Suprapubic skin (tissue), 4 donors: ENCODE measurements at regions not wholly inside any gene's neighbourhood (a gene's known extent, or its start where the extent isn't known, plus 50 kb on each side); places are given as distances from the start of the nearest gene placed in this dataset.

ENCODE experiments used
- DNase-seq, 2 donors: peaks; one replicate each; pipeline ENCODE4 v3.0.0-alpha.2; 2019; ENCODE audit warnings: low spot score in 2 of 2
- H3K27ac ChIP-seq: fragments of 200-600 bp; sonication (generic); one replicate; pipeline ENCODE4 v1.5.1; 2019
- H3K27me3 ChIP-seq: fragments of 200-600 bp; sonication (generic); one replicate; pipeline ENCODE4 v1.5.1; 2019
- H3K36me3 ChIP-seq: fragments of 200-600 bp; sonication (generic); one replicate; pipeline ENCODE4 v1.5.1; 2019
- H3K4me1 ChIP-seq: fragments of 200-600 bp; sonication (generic); one replicate; pipeline ENCODE4 v1.5.1; 2019
- H3K4me3 ChIP-seq: fragments of 200-600 bp; sonication (generic); one replicate; pipeline ENCODE4 v1.5.1; 2019; ENCODE audit warnings: mild to moderate bottlenecking
- H3K9me3 ChIP-seq: fragments of 200-600 bp; sonication (generic); one replicate; pipeline ENCODE4 v1.5.1; 2019
- CTCF ChIP-seq, 2 donors: fragments of 200-600 bp in 1 of 2; fragments of 450-650 bp in 1 of 2; sonication (generic) in 1 of 2; IDR thresholded peaks; one replicate each; pipeline ENCODE4 v1.5.1; 2016 to 2019; ENCODE audit warnings: antibody characterized with exemption in 2 of 2, mild to moderate bottlenecking in 1 of 2, moderate library complexity in 1 of 2
- EP300 ChIP-seq: sonication (generic); formaldehyde crosslinking; IDR thresholded peaks from one replicate; pipeline ENCODE4 v1.6.1; 2017; ENCODE audit warnings: antibody characterized with exemption
- POLR2A ChIP-seq, 2 donors: fragments of 450-650 bp; IDR thresholded peaks; one replicate each; pipeline ENCODE4 v1.6.1; 2017; ENCODE audit warnings: antibody characterized with exemption in 2 of 2, mild to moderate bottlenecking in 2 of 2, moderate library complexity in 2 of 2
- POLR2AphosphoS5 ChIP-seq, 3 donors: sonication (generic); formaldehyde crosslinking; IDR thresholded peaks; one replicate each; pipeline ENCODE4 v1.6.1; 2017; ENCODE audit warnings: antibody characterized with exemption in 3 of 3
- WGBS: methylation state at CpG from one replicate; pipeline ENCODE4 v1.1.5; 2018; 5-methylcytosine and 5-hydroxymethylcytosine counted together

GRCh38 chr2:177327009-177327408 is 62.5 kb upstream of the NFE2L2 start:
- no peak for TF ChIP-seq POLR2AphosphoS5 (IDR thresholded peaks at IDR 0.05)
- no peak for TF ChIP-seq CTCF (IDR thresholded peaks at IDR 0.05)
- no peak for TF ChIP-seq EP300
- TF ChIP-seq POLR2A (IDR thresholded peaks at IDR 0.05): no peak
- Histone ChIP-seq H3K4me3 (no peak overlapping the region), H3K9me3 (no peaks in the 10 kb centered on the region), H3K36me3 (peaks cover 5% of the 10 kb centered on the region), H3K27ac (no peak overlapping the region), H3K4me1 (peaks cover 33% of the 10 kb centered on the region), H3K27me3 (no peaks in the 10 kb centered on the region)
- DNase-seq: no peak
- WGBS: 53% methylated on average over 1 of the region's 1 CpG

- 82% methylated on average over 2 of the region's 2 CpGs for WGBS
- no peak for DNase-seq
- Histone ChIP-seq H3K9me3 (no peaks in the 10 kb centered on the region), H3K27me3 (no peaks in the 10 kb centered on the region), H3K36me3 (no peaks in the 10 kb centered on the region), H3K27ac (no peak overlapping the region), H3K4me3 (no peak overlapping the region), H3K4me1 (peaks cover 34% of the 10 kb centered on the region)
- TF ChIP-seq POLR2A (IDR thresholded peaks at IDR 0.05): no peak
- no peak for TF ChIP-seq POLR2AphosphoS5 (IDR thresholded peaks at IDR 0.05)
- no peak for TF ChIP-seq CTCF (IDR thresholded peaks at IDR 0.05)
- no peak for TF ChIP-seq EP300
These were observed 63.5 kb upstream of the NFE2L2 start for GRCh38 chr2:177328056-177328455.

- no peak for TF ChIP-seq POLR2AphosphoS5 (IDR thresholded peaks at IDR 0.05)
- TF ChIP-seq EP300: no peak
- no peak for TF ChIP-seq POLR2A (IDR thresholded peaks at IDR 0.05)
- TF ChIP-seq CTCF (IDR thresholded peaks at IDR 0.05): no peak
- WGBS: 80% methylated on average over 4 of the region's 4 CpGs
- Histone ChIP-seq H3K4me3 (no peak overlapping the region), H3K9me3 (no peaks in the 10 kb centered on the region), H3K4me1 (peaks cover 26% of the 10 kb centered on the region), H3K36me3 (no peaks in the 10 kb centered on the region), H3K27ac (no peak overlapping the region), H3K27me3 (no peaks in the 10 kb centered on the region)
- DNase-seq: no peak
These were observed 63.5 kb upstream of the AGPS start for GRCh38 chr2:177329064-177329463.

- WGBS: 84% methylated on average over 7 of the region's 7 CpGs
- no peak for DNase-seq
- Histone ChIP-seq H3K27me3 (no peaks in the 10 kb centered on the region), H3K36me3 (no peaks in the 10 kb centered on the region), H3K4me3 (no peak overlapping the region), H3K4me1 (peaks cover 13% of the 10 kb centered on the region), H3K9me3 (no peaks in the 10 kb centered on the region), H3K27ac (no peak overlapping the region)
- TF ChIP-seq CTCF (IDR thresholded peaks at IDR 0.05): no peak
- no peak for TF ChIP-seq POLR2AphosphoS5 (IDR thresholded peaks at IDR 0.05)
- TF ChIP-seq EP300: no peak
- TF ChIP-seq POLR2A (IDR thresholded peaks at IDR 0.05): no peak
These were observed 61.0 kb upstream of the AGPS start for GRCh38 chr2:177331466-177331997.

- no peak for DNase-seq
- Histone ChIP-seq H3K4me1 (peaks cover 11% of the 10 kb centered on the region), H3K27ac (no peak overlapping the region), H3K9me3 (no peaks in the 10 kb centered on the region), H3K36me3 (no peaks in the 10 kb centered on the region), H3K27me3 (no peaks in the 10 kb centered on the region), H3K4me3 (peak overlapping the region; percentile 5)
- TF ChIP-seq CTCF (IDR thresholded peaks at IDR 0.05) (peak; percentile 42 to 71), EP300 (no peak), POLR2A (IDR thresholded peaks at IDR 0.05) (no peak), POLR2AphosphoS5 (IDR thresholded peaks at IDR 0.05) (no peak)
- WGBS: 20% methylated on average over 9 of the region's 9 CpGs
These were observed 60.3 kb upstream of the AGPS start for GRCh38 chr2:177332026-177332991.
